Myocyte (in vitro differentiated cells): ENCODE measurements at regions not wholly inside any gene's neighbourhood (a gene's known extent, or its start where the extent isn't known, plus 50 kb on each side); places are given as distances from the start of the nearest gene placed in this dataset.
"Not testable (repeated sequence)": the region's sequence is repeated elsewhere in the genome, so short reads cannot be mapped to it uniquely, and the experiment has no call there.

ENCODE experiments used
- DNase-seq: peaks from one replicate; pipeline ENCODE4 v3.0.0-alpha.2; 2012; ENCODE audit warnings: low read depth

- no peak for DNase-seq
Measured at GRCh38 chr6:44001318-44002066, 125.8 kb downstream of the MRPL14 start.

GRCh38 chr6:44000164-44000842 lies 126.9 kb downstream of the MRPL14 start:
- DNase-seq, result no peak

GRCh38 chr6:43999628-44000027 lies 127.6 kb downstream of the MRPL14 start:
- DNase-seq, result no peak

- DNase-seq, result not testable (repeated sequence)
Measured at GRCh38 chr6:43998592-43999243, 128.5 kb downstream of the MRPL14 start.

- not testable (repeated sequence) for DNase-seq
Measured at GRCh38 chr6:43997990-43998585, 129.2 kb downstream of the MRPL14 start.

- DNase-seq, result no peak
Measured at GRCh38 chr6:43997345-43997677, 129.9 kb downstream of the MRPL14 start.

GRCh38 chr6:43996618-43997344 lies 130.5 kb downstream of the MRPL14 start:
- DNase-seq, result no peak

- DNase-seq, result no peak
Measured at GRCh38 chr6:43995137-43995536, 132.1 kb downstream of the MRPL14 start.

- peak; percentile 53 for DNase-seq
Measured at GRCh38 chr6:43993881-43994523, 133.2 kb downstream of the MRPL14 start.

GRCh38 chr6:43992783-43993644 lies 134.2 kb downstream of the MRPL14 start:
- DNase-seq, result peak; percentile 97

- no peak for DNase-seq
Measured at GRCh38 chr6:43992126-43992663, 135.1 kb downstream of the MRPL14 start.

GRCh38 chr6:43990627-43991619 lies 136.3 kb downstream of the MRPL14 start:
- peak; percentile 88 for DNase-seq

GRCh38 chr6:43990275-43990626 lies 137.0 kb downstream of the MRPL14 start:
- DNase-seq, result peak; percentile 87

GRCh38 chr6:43989581-43990146 lies 137.6 kb downstream of the MRPL14 start:
- peak; percentile 92 for DNase-seq

GRCh38 chr6:43988801-43989200 lies 138.5 kb downstream of the MRPL14 start:
- DNase-seq, result no peak

- DNase-seq, result no peak
Measured at GRCh38 chr6:43987838-43988439, 139.3 kb downstream of the MRPL14 start.

GRCh38 chr6:43986177-43986825 lies 141.0 kb downstream of the MRPL14 start:
- no peak for DNase-seq
